Activated gamma-delta T cell treated with anti-CD3 and anti-CD28 coated beads, Interleukin-2, amount 50 U/mL, for 16 hours (primary cell): ENCODE measurements at regions not wholly inside any gene's neighbourhood (a gene's known extent, or its start where the extent isn't known, plus 50 kb on each side); places are given as distances from the start of the nearest gene placed in this dataset.
"Not testable (repeated sequence)": the region's sequence is repeated elsewhere in the genome, so short reads cannot be mapped to it uniquely, and the experiment has no call there.

ENCODE experiments used
- DNase-seq: peaks from one replicate; pipeline ENCODE4 v3.0.0-alpha.2; 2020; ENCODE audit warnings: low read depth

- DNase-seq, result no peak
Measured at GRCh38 chr22:22057617-22058378, 75.2 kb upstream of the TOP3B start.

GRCh38 chr22:22056809-22057594 is 74.4 kb upstream of the TOP3B start:
- not testable (repeated sequence) for DNase-seq

GRCh38 chr22:22052548-22053139 is 70.1 kb upstream of the TOP3B start:
- DNase-seq, result not testable (repeated sequence)

GRCh38 chr22:22051032-22051431 is 68.4 kb upstream of the TOP3B start:
- not testable (repeated sequence) for DNase-seq

DNA sequence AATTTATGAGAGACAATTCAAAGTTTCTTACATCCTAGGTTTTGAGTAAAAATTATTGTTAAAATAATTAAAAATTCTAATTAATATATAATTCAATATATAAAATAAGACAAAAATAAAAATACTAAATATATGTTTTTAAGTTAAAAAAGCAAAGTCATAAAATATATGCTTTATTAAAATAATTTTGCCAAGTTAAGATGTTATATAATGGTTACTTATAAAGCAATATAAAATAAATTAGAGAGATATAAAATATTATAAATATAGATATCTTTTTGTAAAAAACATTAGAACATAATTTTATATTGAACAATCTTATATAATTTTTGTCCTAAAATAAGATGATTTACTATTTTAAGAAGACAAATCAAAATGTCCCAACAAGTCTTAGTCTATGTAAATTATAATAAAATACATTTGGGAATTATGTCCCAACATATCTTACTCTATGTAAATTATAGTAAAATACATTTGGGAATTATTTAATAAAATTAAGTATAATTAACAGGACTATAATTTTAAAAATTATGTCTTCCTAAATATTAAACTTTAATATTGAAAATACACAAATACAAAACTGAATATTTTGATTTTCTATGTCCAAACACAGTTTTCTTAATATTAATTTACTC is 67.7 kb upstream of the TOP3B start:
- no peak for DNase-seq

- DNase-seq, result no peak
Measured at GRCh38 chr22:22049684-22050083, 67.1 kb upstream of the TOP3B start.

- DNase-seq, result no peak
Measured at GRCh38 chr22:22048981-22049531, 66.5 kb upstream of the TOP3B start.

- DNase-seq, result no peak
Measured at GRCh38 chr22:22048318-22048942, 65.8 kb upstream of the TOP3B start.

- no peak for DNase-seq
Measured at GRCh38 chr22:22047776-22048175, 65.2 kb upstream of the TOP3B start.

DNA sequence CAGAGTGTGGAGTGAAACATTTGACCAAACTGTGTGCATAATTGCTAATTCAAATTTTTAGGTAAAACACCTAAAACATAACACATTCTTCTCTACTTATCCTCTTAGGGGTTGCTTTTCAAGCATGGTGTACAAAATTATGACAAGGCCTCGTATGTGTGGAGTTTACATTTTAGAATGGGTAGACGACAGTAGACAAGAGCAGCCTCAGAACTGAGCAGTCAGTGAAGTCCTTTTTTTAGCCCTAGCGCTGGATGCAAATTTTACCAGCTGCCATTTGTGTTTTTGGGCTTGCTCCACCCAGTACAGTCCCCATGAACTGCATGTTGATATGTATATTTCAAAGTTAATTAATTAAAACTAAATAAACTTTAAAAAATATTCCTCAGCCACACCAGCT is 64.7 kb upstream of the TOP3B start:
- DNase-seq, result no peak

DNA sequence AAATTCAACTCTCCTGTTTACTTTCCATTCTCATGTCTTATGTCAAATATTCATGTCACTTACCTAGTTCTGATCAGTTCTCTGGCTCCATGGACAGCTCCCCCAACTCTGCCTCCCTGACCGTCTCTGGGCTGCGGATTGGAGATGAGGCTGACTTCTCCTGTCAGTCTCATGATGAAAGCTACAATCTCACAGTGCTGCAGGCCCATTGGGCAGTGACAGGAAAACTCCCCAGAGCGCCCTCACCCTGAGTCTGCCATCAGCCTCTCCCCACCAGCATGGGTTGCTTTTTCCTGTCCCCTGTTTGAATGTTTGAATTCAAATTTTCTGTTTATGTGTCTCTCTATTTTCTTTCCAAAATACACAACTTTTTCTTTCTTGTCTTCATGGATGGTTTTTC is 63.8 kb upstream of the TOP3B start:
- no peak for DNase-seq

- no peak for DNase-seq
Measured at GRCh38 chr22:22045571-22046335, 63.2 kb upstream of the TOP3B start.

DNA sequence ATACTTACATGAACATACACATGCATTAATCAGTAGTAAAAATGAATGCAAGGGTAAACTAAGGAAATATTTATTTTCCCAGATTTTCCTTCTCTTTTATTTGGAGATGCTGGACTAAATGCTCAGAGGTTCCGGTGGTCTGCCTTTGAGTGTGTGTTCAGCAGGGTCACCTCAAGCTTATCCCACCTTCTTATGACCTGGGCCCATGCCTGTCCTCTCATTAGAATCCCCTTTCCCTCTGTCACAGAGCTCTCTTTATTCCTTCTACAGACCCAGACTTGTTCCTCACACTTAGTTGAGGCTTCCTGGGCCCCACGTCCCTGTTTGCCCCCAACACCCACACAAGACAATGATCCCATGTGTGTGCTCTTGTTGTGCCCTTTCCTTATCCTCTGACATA is 61.6 kb upstream of the TOP3B start:
- DNase-seq, result no peak

DNA sequence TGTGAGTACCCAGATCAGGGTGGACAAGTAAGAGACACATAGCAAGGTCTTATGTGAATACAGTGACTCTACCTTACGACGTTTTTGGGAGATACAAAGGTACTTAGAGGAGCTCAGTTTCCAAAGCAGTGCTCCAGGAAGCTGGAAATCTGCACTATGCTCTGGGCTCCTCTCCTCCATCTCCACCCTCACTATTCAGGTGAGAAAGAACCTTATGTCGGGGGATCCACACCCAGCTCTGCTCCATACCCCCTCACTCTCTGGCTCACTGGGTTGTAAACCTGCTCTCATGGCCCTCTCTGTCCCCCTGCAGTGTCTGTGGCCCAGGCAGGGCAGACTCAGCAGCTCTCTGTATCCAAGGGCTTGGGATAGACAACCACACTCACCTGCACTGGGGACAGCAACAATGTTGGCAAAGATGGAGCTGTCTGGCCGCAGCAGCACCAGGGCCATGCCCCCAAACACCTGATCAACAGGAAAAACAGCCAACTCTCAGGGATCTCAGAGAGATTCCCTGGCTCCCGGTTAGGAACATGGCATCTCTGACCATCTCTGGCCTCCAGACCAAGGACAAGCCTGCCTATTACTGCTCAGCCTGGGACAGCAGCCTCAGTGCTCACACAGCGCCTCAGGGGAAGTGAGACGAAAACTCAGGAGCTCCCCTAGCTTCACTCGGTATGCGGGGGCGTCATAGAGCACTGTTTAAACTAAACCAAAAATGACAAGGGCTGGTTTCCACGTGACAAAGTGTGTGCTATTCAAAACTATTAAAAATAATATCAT is 60.9 kb upstream of the TOP3B start:
- no peak for DNase-seq

GRCh38 chr22:22042599-22043295 is 60.2 kb upstream of the TOP3B start:
- no peak for DNase-seq

- no peak for DNase-seq
Measured at GRCh38 chr22:22042009-22042408, 59.4 kb upstream of the TOP3B start.

DNA sequence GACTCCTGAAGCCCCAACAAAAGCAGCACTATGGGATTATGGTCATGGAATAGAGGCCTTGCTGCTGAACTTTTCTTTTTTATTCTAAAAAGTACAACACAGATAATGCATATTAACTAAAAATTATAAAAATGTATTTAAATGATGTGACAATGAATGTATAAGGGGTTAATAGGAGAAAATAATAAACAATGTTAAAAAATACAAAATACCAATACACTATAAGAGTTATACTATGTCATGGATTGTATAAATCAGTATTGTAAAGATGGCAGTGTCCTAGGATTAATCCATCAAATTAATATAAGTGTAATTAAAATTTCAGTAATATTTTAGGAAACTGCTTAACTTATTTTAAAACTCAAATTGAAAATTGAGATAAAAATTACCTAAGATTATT is 58.3 kb upstream of the TOP3B start:
- DNase-seq, result no peak

DNA sequence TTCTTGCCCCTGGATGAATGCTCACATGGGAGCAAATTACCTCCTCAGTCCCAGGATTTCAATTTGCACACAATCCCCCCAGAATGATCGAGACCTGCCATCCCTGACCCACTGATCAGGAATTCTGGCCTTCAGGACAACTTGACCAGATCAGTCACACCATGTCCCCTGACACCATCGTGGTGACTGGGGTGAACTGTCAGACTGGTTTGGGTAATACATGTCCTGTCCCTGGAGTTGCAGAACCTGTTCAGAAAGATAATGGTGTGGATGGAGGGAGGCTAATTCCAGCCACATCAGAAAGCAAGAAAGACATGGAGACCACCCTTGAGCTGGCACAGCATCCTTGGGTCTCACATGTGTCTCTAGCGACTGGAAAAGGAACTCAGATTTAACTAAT is 57.9 kb upstream of the TOP3B start:
- no peak for DNase-seq

DNA sequence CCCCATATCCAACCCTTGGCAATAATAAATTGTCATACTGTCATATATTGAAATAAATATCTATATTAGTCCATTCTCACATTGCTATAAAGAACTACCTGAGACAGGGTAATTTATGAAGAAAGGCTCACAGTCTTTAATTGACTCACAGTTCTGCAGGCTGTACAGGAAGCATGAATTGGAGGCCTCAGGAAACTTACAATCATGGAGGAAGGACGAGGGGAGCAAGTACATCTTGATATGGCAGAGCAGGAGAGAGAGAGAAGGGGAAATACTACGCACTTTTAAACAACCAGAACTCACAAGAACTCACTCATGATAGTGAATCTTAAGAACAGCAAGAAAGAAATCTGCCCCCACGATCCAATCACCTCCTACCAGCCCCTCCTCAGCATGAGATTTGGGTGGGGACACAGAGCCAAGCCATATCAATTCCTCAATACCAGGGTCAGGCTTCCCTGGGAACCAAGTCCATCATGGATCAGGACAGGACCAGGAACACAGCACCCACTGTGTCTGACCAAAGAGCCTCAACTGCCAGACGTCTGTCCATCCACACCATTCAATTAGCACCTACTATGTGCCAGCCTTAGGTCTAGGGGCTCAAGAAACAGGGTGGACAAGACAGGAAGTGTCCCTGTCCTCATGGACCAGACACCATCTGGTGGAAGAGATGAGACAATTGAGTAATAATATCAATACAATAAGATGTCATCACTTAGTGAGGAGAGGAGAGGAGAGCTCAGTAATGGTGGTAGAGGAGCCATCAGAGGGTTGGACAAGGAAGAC is 56.9 kb upstream of the TOP3B start:
- DNase-seq, result no peak
